HK-2 (cell line): ENCODE measurements at regions not wholly inside any gene's neighbourhood (a gene's known extent, or its start where the extent isn't known, plus 50 kb on each side); places are given as distances from the start of the nearest gene placed in this dataset.

Source experiments
- DNase-seq: peaks from one replicate; pipeline ENCODE4 v3.0.0-alpha.2; 2018; ENCODE audit not compliant: unreplicated experiment

- no peak for DNase-seq
These were observed 143.5 kb upstream of the IPO9 start for GRCh38 chr1:201685485-201685884.

GRCh38 chr1:201686714-201687455 lies 142.1 kb upstream of the IPO9 start:
- DNase-seq = peak; percentile 64

- no peak for DNase-seq
These were observed 140.4 kb upstream of the IPO9 start for GRCh38 chr1:201688514-201688913.

GRCh38 chr1:201689647-201690046 lies 139.3 kb upstream of the IPO9 start:
- no peak for DNase-seq

- DNase-seq = no peak
These were observed 138.4 kb upstream of the IPO9 start for GRCh38 chr1:201690528-201690927.

- no peak for DNase-seq
These were observed 137.0 kb upstream of the IPO9 start for GRCh38 chr1:201691716-201692554.

GRCh38 chr1:201692555-201693394 lies 136.2 kb upstream of the IPO9 start:
- no peak for DNase-seq

GRCh38 chr1:201693890-201694607 lies 134.9 kb upstream of the IPO9 start:
- DNase-seq = no peak

GRCh38 chr1:201694608-201695335 lies 134.2 kb upstream of the IPO9 start:
- DNase-seq = no peak

- DNase-seq = no peak
These were observed 133.3 kb upstream of the IPO9 start for GRCh38 chr1:201695607-201696006.

GRCh38 chr1:201696217-201696761 lies 132.7 kb upstream of the IPO9 start:
- DNase-seq = no peak

GRCh38 chr1:201697174-201697573 lies 131.8 kb upstream of the IPO9 start:
- no peak for DNase-seq

GRCh38 chr1:201701831-201702230 lies 127.1 kb upstream of the IPO9 start:
- no peak for DNase-seq

- DNase-seq = peak; percentile 42
These were observed 126.0 kb upstream of the IPO9 start for GRCh38 chr1:201702936-201703335.

GRCh38 chr1:201703621-201704438 lies 125.1 kb upstream of the IPO9 start:
- DNase-seq = peak; percentile 94

GRCh38 chr1:201704439-201704792 lies 124.5 kb upstream of the IPO9 start:
- DNase-seq = no peak

- no peak for DNase-seq
These were observed 123.6 kb upstream of the IPO9 start for GRCh38 chr1:201705389-201705788.

- no peak for DNase-seq
These were observed 122.8 kb upstream of the IPO9 start for GRCh38 chr1:201706109-201706508.

GRCh38 chr1:201707027-201707426 lies 121.9 kb upstream of the IPO9 start:
- no peak for DNase-seq

- DNase-seq = no peak
These were observed 121.3 kb upstream of the IPO9 start for GRCh38 chr1:201707656-201708055.
